GM11168 (cell line): ENCODE measurements at regions not wholly inside any gene's neighbourhood (a gene's known extent, or its start where the extent isn't known, plus 50 kb on each side); places are given as distances from the start of the nearest gene placed in this dataset.

Source experiments
- in situ Hi-C: fragments of 300-500 bp; cut with MboI; formaldehyde crosslinking; loops from one replicate; pipeline ENCODE4 v1.12.0; 2022; ENCODE audit warnings: low sequenced_read_pairs; ENCODE audit not compliant: unreplicated experiment

GRCh38 chr5:175248416-175248905 is 195.5 kb downstream of the DRD1 start:
- in situ Hi-C loops, result no loop called here

- in situ Hi-C loops, result no loop called here
Measured at GRCh38 chr5:175246889-175247520, 197.0 kb downstream of the DRD1 start.

- in situ Hi-C loops, result no loop called here
Measured at GRCh38 chr5:175246242-175246888, 197.6 kb downstream of the DRD1 start.

GRCh38 chr5:175243441-175243840 is 200.5 kb downstream of the DRD1 start:
- in situ Hi-C loops, result no loop called here

GRCh38 chr5:175242207-175242606 is 201.8 kb downstream of the DRD1 start:
- in situ Hi-C loops, result no loop called here

GRCh38 chr5:175238326-175238725 is 205.7 kb downstream of the DRD1 start:
- in situ Hi-C loops, result no loop called here

- in situ Hi-C loops, result no loop called here
Measured at GRCh38 chr5:175236176-175236575, 207.8 kb downstream of the DRD1 start.

- in situ Hi-C loops, result no loop called here
Measured at GRCh38 chr5:175235251-175235960, 208.6 kb downstream of the DRD1 start.

GRCh38 chr5:175230299-175230698 is 213.7 kb downstream of the DRD1 start:
- in situ Hi-C loops, result no loop called here

- in situ Hi-C loops, result no loop called here
Measured at GRCh38 chr5:175226506-175226905, 217.5 kb downstream of the DRD1 start.

GRCh38 chr5:175223291-175223690 is 220.7 kb downstream of the DRD1 start:
- in situ Hi-C loops, result no loop called here

- in situ Hi-C loops, result no loop called here
Measured at GRCh38 chr5:175222621-175223020, 221.4 kb downstream of the DRD1 start.

GRCh38 chr5:175220549-175220948 is 223.4 kb downstream of the DRD1 start:
- in situ Hi-C loops, result no loop called here

- in situ Hi-C loops, result no loop called here
Measured at GRCh38 chr5:175219366-175219765, 224.6 kb downstream of the DRD1 start.

GRCh38 chr5:175216991-175217390 is 227.0 kb downstream of the DRD1 start:
- in situ Hi-C loops, result no loop called here

- in situ Hi-C loops, result no loop called here
Measured at GRCh38 chr5:175215906-175216305, 228.1 kb downstream of the DRD1 start.

- in situ Hi-C loops, result no loop called here
Measured at GRCh38 chr5:175214152-175214551, 229.8 kb downstream of the DRD1 start.

GRCh38 chr5:175211956-175212756 is 231.8 kb downstream of the DRD1 start:
- in situ Hi-C loops, result no loop called here

- in situ Hi-C loops, result no loop called here
Measured at GRCh38 chr5:175207321-175208040, 236.5 kb downstream of the DRD1 start.

- in situ Hi-C loops, result no loop called here
Measured at GRCh38 chr5:175206669-175207068, 237.3 kb downstream of the DRD1 start.
